Esophagus mucosa (tissue), 1 donor: ENCODE measurements at regions not wholly inside any gene's neighbourhood (a gene's known extent, or its start where the extent isn't known, plus 50 kb on each side); places are given as distances from the start of the nearest gene placed in this dataset.
A peak's percentile ranks its signal among the peaks of the same experiment; 100 is the strongest.

ENCODE experiments used
- ATAC-seq: fragments of 200-7000 bp; cut with Tn5 transposase; one replicate; pipeline ENCODE4 v1.9.1; 2020
- donor health status: DM: yes; HTN: yes; CAD: no.

GRCh38 chr10:4382811-4383210, 443.2 kb upstream of the AKR1E2 start:
- ATAC-seq, result no peak

DNA sequence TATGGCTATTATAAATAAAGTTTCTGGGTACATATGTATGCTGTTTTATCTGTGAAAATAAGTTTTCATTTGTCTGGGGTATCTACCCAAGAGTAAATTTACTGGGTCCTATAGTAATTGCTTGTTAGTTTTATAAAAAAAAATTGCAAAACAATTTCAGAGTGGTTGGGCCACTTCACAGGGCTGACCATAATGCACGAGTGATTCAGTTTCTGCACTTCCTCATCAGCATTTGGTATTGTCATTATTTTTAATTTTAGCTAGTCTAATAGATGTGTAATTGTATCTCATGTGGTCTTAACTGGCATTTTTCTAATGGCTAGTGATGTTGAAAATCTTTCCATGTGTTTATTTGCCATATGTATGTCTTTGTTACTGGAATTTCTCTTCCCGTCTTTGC, 452.4 kb upstream of the AKR1E2 start:
- no peak for ATAC-seq

- ATAC-seq, result no peak
These were observed 452.9 kb upstream of the AKR1E2 start for GRCh38 chr10:4373098-4373497.

- ATAC-seq, result no peak
These were observed 453.4 kb upstream of the AKR1E2 start for GRCh38 chr10:4372601-4373000.

- ATAC-seq, result no peak
These were observed 454.2 kb upstream of the AKR1E2 start for GRCh38 chr10:4371691-4372295.

DNA sequence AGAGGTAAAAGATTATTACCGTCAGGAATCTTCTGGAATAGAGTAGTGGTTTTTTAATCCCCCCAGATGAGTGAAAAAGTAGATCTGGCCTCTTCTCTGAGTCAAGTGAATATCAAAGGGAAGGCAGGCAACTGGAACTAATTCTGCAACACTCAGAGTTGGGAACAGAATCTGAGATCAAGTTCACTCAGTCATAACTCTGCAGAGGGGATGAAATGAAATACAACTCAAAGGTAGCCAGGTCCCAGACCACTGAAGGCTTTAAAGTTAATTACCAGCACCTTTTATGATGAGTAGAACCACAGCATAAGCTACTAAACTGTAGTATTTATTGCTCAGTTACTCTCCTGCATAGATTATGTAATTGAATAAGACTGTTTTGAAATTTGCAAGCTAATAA, 455.6 kb upstream of the AKR1E2 start:
- no peak for ATAC-seq

DNA sequence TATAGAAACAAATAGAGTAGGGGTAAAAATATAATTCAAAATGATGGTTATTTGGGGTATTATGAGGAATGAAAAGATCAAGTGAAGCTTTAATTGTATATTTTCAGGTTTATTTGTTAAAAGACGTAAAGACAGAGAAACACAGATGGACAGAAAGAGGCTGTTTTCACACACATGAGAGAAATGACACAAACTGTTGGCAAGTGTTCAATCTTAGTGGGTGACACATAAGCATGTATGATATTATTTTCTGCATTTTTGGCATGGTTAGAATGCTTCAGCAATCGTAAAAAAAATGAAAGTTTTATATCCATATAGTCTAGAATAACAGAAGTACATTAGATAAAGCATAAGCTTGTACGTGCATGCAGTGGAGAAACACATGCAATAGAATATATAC, 464.4 kb upstream of the AKR1E2 start:
- ATAC-seq, result no peak

GRCh38 chr10:4359003-4359402, 467.0 kb upstream of the AKR1E2 start:
- ATAC-seq, result no peak

DNA sequence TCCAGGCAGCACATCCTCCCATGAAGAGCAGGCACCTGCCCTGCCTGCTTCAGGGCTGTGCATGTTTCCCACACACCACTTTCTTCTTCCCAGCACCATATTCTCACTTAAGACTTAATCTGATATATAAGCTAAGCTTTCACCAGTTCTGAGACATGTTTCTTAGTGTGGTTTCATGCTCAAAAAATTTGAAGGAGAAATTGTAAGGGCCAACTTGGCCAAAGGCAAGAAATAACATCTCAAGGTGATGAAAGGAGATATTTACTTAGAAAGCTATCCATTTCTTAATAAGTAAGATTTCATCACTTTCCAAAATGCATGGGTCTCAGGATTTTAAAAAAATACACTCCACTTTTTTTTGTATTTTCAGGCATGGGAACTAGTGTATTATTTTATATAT, 468.1 kb upstream of the AKR1E2 start:
- ATAC-seq, result no peak

- no peak for ATAC-seq
These were observed 470.7 kb upstream of the AKR1E2 start for GRCh38 chr10:4355350-4355749.

GRCh38 chr10:4354382-4354812, 471.6 kb upstream of the AKR1E2 start:
- ATAC-seq, result peak; percentile 88

GRCh38 chr10:4353964-4354363, 472.0 kb upstream of the AKR1E2 start:
- ATAC-seq, result no peak

DNA sequence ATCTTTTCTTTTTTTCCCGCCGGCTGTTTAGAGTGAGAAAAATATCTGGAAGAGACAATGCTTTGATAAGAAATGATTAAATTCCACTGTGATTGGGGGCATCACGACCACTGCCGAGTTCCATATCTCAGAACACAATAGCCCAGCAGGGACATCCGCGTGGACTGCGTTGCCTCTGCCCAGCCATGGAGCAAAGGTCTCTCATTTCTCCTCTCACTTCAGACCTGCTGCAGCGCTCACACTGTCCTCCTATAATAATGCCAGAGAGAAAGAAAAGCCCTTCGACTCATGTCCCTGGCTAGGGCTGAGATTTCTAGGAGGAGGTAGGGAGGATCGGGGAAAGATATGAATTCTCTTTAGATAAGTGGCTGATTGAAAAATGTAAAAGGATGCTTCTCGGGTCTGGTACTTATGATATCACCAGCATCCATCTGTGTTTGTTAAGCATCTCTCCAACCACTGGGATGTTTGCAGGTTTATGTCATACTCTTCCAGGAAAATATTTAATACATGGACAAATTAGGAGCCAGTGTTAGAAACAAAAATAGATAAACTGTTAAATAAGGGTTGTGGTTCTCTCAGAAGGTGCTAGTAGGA, 472.9 kb upstream of the AKR1E2 start:
- no peak for ATAC-seq

DNA sequence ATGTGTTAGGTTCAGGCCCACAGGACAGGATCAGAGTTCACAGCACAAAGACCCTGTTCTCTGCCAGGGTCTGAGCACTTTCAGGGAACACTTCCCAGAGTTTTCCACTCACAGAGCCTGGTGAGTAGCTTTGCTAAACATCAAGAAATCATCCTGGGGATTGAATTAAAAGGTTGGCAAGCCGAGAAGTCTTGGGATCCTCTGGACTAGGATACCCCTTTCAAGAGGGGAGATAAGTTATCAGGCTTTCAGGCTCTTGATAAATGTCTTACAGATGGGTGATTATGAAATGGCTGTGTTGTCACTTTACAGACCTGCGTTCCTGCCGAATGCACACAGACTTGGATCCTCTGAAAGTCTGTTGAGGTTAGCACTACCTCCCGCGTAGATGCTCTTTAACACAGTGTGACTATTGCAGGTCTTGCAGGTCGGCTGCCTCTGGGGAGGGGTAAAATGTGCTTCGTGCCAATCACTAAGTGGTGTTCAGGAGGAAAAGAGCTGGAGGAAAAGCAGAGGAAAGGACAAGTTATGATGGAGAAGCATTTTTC, 473.5 kb upstream of the AKR1E2 start:
- no peak for ATAC-seq

DNA sequence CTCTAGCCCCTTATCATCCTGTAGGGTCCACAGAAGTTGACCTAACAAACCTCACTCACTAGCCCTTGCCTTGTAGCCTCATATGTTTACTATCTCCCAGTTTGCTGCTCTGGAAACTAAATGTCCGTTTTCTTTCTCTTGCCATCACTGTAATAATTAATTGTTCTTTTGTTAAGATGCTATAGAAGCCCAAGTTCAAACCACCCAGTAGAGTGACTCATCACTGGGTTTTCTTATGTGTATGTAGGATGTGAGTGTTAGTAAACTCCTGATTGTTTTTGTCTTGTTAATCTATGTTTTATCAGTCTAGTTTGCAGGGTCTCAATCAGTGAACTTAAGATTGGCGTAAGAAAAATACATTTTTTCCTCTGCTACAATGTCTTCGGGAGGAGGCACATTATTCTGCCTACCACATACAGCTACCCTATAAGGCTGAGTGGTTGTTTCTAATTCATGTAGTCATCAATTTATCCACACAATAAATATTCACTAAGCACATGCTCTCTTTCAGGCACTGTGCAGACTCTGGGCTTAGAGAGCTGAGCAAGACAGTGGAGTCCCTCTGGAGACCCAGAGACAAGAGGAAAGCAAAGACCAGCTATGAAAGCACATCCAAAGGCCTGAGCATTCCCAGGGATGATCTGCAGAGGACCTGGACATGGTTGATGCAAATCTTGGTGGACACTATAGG, 474.1 kb upstream of the AKR1E2 start:
- ATAC-seq, result no peak

GRCh38 chr10:4347397-4347796, 478.6 kb upstream of the AKR1E2 start:
- ATAC-seq, result no peak

- no peak for ATAC-seq
These were observed 479.9 kb upstream of the AKR1E2 start for GRCh38 chr10:4345877-4346646.

DNA sequence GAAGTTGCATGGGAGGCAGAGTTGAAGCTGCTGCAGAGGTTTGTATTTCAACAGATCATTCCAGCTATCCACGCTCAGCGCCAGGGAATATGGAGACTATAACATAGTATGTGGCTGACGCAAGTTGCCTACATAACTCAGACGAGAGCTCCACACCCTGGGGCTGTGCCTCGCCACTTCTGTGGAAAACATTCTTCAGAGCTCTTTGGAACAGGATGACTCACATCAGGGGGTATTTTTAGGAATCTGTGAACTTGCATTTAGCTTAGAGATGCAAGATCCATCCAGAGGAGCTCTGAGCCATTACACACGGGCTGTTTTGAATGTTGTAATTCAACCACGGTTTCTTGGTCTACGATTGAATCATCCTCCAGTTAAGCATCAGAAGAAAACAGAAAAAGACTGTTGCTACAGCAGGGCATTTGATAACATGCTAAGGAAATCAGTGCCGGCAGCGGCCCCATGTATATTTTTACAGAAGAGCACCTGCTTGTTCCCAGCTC, 481.5 kb upstream of the AKR1E2 start:
- peak; percentile 95 for ATAC-seq

- ATAC-seq, result no peak
These were observed 482.1 kb upstream of the AKR1E2 start for GRCh38 chr10:4343873-4344272.

DNA sequence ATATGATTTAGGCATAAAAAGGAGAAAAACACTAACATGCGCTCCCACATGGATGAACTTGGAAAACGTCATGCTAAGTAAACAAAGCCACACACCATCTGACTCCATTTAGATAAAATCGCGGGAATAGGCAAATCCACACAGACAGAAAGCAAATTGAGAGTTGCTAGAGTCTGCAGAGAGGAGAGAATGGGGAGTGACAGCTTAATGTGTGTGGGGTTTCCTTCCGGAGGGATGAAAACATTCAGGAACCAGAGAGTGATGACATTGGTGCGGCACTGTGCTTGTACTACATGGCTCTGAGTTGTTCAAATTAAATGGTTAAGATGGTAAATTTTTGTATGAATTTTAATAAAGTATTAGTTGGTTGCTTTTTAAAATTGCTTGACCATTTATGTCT, 482.9 kb upstream of the AKR1E2 start:
- no peak for ATAC-seq

DNA sequence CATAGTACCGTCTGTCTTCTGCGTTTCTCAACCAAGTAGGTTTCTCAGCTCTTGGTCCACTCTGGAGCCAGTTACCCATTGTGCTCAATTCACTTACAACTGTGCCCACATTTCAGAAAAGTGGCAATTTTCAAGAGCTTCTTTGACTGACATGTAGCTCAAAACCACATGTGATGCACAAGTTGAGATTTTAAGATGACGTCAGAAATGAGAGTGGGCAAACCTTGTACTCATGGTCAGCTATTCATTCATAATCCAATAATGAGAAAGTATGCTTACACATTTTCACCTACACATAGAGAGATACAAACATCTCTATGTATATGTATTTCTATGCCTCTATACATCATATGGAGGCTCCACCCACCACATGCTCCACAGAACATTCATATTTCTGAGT, 487.2 kb upstream of the AKR1E2 start:
- no peak for ATAC-seq

DNA sequence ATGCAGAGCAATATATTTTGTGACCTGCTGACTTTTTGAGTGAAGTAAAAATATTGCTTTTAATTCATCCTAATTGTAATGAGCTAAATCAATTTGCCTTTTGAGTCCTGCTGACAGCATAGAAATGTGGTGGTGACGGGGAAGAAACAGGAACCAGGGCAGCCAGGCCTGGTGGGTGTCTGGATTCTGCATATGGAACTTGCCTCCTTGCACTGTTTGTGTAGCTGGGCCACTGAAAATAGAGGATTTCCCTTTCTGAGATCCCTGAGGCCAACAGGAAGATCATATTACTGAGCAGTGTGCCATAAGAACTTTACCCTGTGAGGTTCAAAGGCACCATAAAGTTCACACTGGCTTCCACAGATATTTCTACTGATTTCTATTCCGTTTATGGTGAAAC, 488.4 kb upstream of the AKR1E2 start:
- ATAC-seq, result no peak

DNA sequence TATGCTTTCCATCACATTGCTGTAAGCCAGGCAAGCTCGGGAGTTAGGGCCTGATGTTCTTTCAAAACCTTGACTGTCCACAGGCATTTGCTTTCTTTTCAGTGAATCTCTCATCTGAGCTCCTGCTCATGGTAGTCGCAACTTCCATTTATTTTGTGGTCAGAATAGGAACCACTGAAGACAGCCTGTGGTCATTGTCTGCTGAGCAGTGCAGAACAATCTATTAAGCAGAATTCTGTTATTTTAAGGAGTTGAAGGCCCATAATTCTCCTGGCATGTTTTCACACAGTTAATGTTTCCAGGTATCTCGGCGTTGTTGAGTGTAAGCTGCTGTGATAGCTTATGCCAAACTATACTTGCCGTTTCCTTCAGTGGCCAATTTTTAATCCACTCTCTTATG, 491.1 kb upstream of the AKR1E2 start:
- ATAC-seq, result no peak
